HG03103 (cell line): ENCODE measurements at regions not wholly inside any gene's neighbourhood (a gene's known extent, or its start where the extent isn't known, plus 50 kb on each side); places are given as distances from the start of the nearest gene placed in this dataset.
A peak's percentile ranks its signal among the peaks of the same experiment; 100 is the strongest.

Experiments used
- ATAC-seq: cut with Tn5 transposase; IDR thresholded peaks from one replicate; pipeline ENCODE4 v1.9.1; 2021; ENCODE audit warnings: low read depth; ENCODE audit not compliant: unreplicated experiment

DNA sequence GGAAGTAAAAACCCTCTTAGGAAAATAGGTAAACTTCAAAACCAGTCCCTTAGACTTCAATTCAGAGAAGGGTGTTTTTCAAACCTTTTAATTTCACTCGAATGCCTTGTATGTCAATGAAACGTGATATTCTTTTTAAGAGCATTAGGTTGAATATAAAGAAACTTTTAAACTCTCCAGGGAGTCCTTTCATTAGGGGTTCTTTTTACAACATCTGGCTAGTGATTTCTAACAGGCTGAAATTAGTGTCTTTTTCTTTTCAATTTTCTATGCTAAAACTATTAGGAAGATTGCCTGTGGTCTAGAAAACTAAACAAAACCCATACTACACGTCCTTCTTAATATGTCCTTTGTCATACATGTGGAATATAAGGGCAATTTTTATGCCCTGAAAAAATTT, 569.7 kb upstream of the CITED2 start:
- no peak for ATAC-seq

DNA sequence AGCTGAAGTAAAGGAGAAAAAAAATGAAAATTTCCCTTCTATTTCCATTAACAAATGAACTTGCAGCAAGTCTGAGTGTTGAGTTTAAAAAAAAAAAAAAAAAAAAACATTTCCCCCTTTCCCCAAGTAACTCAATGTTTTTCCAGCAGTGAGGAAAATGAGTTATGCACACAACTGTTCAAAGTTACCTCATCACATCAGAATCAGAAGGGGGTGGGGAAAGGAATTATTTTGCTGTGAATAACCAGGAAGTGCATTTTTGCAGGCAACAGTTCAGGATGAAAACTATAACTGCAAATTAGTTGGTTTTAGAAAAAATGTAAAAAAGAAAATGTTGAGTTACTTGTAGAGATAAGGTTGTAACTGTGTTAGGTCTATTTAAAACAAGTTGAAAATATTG, 568.9 kb upstream of the CITED2 start:
- no peak for ATAC-seq

DNA sequence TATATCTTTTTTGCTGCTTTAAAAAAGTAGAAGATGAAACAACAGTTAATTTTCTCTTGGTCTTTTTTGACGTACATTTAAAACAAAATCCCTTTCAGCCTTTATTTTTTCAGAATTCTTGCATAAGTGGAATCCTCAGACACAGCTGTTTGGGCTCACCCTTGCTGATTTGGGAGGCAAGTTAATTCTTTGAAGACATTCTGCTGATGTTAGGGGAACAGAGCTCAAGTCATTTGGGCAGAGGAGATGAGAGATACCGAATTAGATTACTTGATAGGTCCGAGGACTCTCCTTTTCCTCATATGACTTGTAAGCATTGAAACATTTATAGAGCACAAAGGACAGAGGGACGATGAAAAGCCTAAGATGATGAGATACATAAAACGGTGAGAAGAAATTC, 567.9 kb upstream of the CITED2 start:
- no peak for ATAC-seq

DNA sequence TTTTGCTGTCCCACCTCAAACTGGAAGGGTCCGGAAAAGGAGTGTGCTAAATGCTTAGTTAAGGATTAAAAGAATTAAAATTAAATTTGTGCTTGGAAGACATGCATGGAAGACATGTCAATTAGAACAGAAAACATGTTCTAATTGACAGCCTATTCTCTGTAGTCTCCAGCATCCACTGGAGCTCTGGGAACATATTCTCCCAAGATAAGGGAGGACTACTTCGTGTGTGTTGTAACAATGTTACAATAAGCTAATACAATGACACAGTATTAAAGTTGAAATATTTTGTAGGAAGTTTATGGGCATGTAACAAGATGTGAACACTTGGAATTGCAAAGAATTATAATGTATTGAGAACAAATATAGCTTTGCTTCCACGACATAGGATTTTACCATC, 567.4 kb upstream of the CITED2 start:
- no peak for ATAC-seq

DNA sequence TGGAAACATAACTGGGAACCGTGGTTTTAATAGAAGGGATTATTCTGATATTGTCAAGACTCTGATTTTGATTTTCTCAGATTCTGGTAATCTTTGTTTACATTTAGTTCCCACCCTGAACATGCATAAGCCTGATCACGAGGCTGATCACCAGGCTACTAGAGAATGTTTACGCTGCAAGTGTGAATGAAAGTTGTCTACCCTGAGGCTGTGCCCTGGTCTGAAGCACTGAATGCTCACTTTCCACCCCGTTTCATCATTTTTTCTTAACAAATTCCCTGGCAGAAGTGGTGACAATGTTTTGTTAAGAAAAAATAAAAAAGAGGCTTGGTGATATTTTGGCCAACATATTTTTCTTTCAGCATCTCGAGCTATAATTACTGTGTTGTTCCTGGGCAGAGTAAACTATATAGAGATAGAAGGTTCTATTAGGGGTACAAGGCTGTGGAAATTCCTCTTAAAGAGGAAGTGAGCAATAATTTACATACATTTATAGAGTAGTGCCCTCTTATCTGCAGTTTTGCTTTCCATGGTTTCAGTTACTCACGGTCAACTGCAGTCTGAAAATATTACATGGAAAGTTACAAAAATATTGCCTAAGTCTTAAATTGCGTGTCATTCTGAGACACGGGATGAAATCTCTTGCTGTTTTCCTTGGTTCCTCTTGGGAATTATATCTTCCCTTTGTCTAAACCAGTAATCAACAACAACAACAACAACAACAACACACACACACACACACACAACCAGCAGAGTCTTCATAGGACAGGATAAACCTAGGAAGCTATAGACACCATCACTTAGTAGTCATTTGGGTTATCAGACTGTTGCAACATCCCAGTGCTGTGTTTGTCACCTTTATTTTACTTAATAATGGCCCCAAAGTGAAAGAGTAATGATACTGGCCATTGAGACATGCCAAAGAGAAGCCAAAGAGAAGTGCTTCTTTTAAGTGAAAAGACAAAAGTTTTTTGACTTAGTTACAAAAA, 566.6 kb upstream of the CITED2 start:
- ATAC-seq = peak; percentile 91

DNA sequence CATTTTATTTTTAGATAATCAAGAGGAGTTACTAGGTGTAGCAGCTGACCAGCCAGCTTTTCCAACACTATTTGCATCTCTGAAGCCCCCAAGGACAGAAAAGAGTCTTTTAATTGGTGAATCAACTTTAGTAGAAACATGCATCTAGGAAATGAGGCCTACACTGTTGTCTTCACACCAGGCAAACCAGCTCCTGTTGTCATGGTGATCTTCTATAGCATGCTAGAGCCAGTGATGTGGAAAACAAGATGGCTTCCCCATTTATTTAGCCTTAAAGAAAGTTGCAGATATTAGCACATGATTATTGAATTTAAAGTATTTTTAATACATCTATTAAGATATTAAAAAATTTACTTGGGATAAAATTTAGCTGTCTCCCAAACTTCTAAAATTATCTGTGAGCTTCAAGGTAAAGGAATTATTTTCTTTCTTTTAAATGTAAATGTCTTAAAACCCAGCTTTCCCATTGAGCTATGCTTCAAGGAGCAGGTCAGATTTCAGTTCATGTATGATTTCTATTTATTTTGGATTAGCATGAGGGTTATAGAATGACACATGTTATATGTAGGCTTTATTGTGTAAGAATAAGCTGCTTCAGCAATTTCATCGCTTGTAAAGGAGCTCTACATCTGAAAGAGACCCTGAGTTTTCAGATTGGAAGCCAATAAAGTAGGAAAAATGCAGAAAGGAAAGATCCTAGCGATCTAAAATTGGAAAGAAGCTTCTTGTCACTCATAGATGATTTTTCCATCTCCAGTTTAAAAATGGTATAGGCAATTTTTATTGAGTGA, 564.9 kb upstream of the CITED2 start:
- ATAC-seq = peak; percentile 33

DNA sequence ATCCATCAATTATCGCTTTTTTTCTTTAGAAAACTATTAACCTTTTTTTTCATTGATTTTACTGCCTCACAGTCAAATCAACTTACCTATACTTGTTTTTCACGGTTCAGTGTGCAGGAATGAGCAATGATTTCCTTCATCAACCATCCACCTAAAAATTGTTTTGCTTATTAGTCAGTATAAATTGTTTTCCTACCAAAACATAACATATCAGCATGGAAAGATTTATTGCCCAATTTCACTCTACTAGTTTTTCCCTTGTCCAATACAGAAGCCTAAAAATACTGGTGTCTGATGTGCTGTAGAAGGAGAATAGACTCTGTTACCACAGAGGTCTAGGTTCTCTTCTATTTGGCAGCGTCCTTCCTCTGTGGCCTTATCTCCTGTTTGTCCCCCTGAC, 558.2 kb upstream of the CITED2 start:
- ATAC-seq = no peak

DNA sequence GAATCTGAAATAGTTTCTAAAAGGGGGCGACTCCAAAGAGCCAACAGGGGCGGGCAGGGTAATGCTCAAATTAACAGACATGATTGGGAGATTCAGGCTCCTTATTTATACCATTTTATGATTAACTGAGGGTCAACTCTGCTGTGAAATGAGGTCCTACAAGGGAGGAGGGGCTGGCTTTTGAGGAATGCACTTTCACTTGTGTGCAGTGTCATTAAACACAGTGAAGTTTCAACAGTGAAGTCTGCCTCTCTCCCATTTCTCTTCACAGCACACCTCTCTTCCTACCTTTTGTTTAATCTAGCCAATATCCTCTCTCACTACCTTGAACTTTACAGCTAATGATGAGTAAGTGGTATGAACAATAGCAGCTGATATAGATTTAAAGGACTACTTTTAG, 557.3 kb upstream of the CITED2 start:
- ATAC-seq = no peak

DNA sequence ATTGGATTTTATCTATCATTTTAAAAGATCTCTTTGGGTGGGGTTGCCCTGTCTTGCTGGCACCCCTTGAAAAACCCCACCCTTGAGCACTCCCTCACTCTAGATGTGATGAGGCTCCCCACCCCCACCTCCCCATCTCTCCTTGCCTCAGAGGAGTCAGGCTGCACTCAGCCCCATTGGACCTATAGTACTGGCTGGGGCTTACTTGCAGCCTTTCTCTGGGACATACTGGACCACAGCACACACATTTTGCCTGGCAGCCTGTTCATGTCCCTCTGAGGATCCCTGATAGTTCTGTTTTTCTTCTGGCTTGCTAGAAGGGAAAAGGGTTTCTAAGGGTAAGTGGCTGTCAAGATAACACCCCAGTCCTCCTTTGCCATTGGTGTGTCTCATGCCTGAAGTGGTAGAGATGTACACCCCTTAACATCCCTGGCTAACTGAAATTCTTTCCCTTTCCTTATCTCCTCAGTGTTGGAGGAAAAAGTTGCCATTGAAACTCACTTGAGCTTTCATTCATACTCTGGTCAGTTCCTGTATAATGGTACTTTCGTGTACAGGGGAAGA, 553.4 kb upstream of the CITED2 start:
- ATAC-seq = no peak

DNA sequence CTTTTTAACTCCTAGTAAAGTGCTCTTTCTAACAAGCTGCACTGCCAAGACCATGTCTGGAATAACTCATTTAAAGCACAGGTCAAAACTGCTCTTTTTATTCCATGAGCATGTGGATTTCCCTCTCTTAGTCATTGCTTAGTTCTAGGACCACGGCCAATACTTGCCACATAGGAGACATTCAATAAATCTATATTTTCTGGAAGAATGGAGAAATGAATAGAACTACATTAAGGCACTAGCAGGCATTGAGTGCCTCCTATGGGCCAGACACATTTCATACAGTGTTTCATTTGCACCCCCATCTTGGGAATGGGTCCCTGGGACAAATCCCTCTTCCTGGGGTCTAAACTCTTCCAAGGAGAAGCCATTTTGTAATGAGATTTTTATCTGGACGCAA, 552.8 kb upstream of the CITED2 start:
- ATAC-seq = no peak

DNA sequence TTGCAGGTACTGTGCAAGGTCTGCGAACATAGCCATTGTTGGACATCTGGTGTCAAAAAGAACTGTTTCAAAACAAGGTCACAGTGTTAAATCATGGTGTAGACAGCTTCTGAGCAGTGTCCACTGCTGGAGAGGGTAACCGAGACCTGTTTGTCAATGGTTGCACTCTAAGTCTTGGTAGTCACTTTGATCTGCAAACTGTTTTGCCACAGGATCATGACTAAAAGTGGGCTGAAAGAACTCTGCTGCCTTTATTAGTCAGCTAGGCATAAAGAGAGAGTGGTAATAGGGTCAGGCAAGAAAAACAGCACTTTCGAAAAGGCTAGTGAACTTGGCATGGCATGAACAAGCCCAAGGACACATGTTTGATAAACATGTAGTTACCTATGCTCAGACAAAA, 552.3 kb upstream of the CITED2 start:
- ATAC-seq = no peak

DNA sequence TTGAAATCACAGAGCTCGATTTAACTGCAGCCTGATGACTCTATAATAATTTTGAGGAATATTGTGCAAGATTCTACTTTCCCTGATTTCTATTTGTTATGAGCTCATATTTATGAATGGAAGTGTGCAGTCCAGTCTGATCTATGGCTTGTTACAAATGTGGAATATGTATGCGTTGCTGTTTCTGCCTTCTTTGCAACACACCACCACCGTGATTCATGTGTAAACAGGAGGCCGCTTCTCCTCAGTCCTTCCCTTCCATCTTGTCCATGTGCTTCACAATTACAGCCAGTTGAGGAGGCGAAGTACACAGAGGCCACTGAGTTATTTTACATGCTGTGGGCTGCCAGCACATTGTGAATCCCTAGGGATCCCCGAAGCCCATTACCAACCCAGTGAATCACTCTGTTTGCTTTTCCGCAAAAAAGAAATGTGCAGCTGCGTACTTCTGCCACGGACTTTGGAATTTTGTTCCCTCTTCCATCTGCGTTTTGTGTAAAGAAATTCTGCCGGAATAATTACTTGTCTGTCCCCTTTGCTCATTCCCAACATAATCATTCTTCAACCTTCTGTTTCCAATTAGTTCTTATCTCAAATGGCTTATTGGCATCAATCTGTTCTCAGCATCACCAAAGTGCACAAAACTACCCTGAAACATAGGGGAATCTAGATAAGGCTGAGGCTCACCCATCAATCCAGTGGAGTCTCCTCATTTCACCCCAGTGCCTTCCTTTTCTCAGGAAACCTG, 551.6 kb upstream of the CITED2 start:
- ATAC-seq = no peak

DNA sequence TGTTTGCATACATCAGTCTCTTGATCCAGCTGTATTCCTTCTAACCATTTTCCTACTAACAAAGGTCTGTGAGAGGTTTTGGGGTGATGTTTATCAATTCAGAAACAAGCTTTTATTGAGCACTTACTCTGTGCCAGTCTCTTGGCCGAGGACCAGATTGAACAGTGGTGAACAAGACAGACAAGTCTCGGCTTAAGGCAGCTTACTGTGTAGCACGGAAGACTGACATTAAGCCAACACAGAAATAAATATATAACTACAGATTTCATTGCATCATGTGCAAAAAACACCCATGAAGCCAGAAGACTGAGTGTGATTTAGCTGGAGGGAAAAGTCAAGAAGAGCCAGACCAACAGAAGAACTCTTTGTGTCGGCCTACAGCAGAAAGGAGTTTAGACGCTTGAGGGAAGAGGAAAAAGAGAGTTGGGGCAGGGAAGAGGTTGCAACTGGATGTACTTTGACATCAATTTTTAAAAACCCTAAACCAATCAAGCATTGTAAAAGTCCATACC, 549.6 kb upstream of the CITED2 start:
- no peak for ATAC-seq

DNA sequence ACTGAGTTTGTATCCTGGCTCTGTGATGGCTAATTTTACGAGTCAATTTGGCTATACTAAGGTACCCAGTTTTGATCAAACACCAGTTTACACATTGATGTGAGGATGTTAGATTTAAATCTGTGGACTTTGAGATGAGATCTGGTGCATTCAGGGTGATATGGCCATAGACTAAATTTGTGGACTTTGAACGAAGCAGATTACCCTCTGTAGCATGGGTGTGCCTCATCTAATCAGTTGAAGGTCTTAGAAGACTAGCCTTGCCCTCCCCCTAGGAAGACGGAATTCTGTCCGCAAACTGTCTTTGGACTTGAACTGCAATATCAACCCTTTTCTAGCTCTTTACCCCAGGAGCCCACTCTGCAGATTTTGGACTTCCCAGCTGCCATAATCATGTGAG, 547.8 kb upstream of the CITED2 start:
- ATAC-seq = no peak

DNA sequence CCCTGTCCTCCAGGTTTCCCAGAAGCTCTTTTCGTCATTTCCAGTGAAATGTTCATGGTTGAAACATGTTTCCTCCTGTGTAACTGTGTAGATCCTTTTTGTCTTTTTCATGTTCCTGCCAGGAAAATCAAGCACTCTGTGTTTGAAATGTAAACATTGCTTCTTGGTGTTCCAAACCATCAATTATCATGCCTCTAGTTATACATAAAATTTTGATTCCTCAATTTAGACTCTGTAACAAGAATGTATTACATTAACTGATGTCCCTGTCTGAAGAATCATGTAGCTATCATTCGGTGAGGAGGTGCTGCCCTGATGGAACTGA, 546.3 kb upstream of the CITED2 start:
- no peak for ATAC-seq

DNA sequence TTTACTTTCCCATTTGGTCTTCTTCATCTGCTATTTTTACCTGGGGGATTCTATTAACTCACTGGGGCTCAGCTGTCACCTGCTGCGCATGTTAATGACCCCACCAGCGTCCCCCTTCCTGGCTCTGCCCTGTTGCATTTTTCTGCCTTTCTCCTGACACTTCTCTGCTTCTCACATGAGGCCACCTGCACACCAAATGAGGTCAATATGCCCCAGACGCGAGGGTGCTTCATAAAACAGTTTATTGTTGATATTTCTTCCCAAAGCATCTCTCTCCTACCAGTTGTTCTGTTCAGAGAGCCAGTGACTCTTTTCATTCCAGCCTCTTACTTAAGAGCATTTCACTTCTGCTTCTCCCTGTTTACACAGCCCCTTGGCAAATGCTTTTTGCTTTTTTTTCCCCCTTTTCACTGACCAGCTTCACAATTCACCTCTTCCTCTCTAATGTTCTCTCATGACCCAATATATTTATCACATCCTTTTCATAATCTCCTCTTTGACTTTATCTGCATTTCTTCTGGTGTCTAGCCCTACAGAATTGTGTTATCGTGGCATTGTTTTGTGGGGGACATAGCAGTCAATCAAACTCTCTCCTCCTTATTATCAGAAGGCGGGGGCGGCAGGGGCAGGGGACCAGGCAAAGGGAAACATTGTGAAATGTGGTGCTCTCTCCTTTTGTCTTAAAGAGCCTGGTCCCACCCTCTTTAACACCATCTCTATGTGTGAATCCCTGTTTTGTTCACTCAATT, 545.8 kb upstream of the CITED2 start:
- ATAC-seq = no peak

DNA sequence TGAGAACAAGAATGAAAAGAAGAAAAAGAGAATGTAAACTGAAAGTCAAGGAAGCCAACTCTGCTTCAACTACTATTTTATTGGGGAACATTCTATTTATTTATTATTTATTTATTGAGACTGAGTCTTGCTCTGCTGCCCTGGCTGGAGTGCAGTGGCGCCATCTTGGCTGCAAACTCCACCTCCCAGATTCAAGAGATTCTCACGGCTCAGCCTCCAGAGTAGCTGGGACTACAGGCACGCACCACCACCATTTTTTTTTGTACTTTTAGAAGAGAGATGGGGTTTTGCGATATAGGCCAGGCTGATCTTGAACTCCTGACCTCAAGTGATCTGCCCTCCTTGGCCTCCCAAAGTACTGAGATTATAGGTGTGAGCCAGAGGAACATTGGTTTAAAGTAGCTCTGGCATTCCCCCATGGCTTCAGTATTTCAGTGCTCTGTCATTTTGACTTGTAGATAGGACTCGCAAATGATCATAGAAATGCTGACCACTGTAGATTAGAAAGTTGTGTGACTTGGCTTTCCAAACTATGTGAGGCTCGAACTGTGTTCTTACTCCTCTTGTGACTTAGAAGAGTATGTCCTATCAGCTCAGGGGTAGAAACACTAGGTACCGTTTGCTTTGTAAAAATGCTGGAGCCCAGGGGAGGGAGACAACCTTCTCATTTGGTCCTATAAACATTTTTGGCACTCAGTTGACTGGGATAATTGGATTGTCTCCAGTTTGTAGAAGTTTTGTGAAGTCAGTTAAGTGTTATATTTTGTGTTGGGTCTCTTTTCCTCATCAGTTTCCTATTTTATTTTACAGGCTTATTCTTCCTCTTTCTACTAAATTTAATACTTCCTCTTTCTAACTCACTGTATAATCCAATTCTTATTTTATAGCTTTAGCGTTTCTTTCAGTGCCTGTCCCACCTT, 544.9 kb upstream of the CITED2 start:
- no peak for ATAC-seq

DNA sequence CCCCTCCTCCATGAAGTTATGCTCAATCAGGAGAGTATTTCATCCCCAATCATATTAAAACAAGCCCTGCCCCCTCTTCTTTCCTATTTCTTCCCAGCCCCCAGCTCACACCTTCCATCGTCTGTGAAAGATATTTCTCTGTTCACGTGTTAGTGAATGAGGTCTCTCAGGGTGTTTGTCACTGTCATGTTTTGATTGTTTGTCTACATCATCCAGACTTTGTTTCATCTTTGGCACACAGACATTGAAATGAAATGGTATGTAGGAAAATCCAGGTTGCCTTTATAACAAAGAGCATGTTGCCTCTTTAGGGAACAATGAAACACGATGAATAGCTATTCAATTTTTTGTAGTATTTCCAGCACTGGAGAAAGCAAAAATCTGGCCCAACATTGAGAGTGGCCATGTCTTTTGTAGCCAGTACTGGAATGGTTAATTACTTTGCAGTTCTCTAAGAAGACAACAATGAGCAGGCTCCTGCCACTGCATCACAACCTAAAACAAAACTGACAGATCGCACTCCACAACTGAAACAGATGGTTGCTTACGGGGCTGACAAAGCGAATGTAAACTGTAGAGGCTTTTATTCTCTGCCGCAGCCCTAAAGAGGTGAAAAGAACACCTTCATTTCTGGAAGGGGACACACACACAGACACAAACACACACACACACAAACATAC, 543.6 kb upstream of the CITED2 start:
- ATAC-seq = no peak
